ENCODE measurements at regions not wholly inside any gene's neighbourhood (a gene's known extent, or its start where the extent isn't known, plus 50 kb on each side); places are given as distances from the start of the nearest gene placed in this dataset.

DNA sequence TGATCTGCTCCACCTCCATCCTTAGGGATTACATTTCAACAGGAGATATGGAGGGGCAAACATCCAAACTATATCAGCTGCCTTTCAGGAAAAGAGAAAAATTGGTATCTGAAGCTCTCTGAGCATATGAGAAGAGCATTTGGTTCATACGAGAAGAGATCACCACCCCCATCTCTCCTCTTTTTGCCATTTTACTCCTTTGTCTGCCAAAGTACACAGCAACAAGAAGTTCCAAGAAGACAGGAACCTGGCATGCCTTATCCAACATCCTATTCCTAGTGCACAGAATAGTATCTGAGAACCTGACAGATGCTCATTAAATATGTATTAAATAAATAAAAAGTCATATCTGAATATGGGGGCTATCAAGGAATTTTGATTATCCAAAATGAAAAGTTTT is 142.5 kb upstream of the PKN2 start:
- Histone ChIP-seq H3K36me3 (ENCODE audit: control insufficient read depth, insufficient read depth, low read length) (no peaks in the 10 kb centered on the region), H3K9ac (ENCODE audit: insufficient read depth, low read length) (no peak overlapping the region), H2AFZ (ENCODE audit: low read length) (no peak overlapping the region), H3K79me2 (ENCODE audit: control insufficient read depth, insufficient read depth, low read length) (no peaks in the 10 kb centered on the region), H3K27ac (ENCODE audit: insufficient read depth, low read length) (no peak overlapping the region), H3K9me3 (ENCODE audit: control insufficient read depth, insufficient read depth, low read depth, low read length) (no peaks in the 10 kb centered on the region), H3K27me3 (ENCODE audit: control insufficient read depth, insufficient read depth, low read length) (no peaks in the 10 kb centered on the region), H3K4me1 (ENCODE audit: control insufficient read depth, extremely low read depth, insufficient read depth, low read length) (no peaks in the 10 kb centered on the region), H3K4me3 (replicated peaks in 1 of 4; ENCODE audit: control extremely low read depth in 1 of 4, insufficient read depth in 1 of 4, low read depth in 3 of 4, low read length in 4 of 4) (no peak overlapping the region), H4K20me1 (ENCODE audit: control insufficient read depth, extremely low read depth, insufficient read depth, low read length) (no peaks in the 10 kb centered on the region), H3K4me2 (ENCODE audit: extremely low read depth, insufficient read depth, low read length) (no peak overlapping the region)
- no peak for DNase-seq (ENCODE audit: low read depth in 2 of 2)
- TF ChIP-seq, protein P1, sequence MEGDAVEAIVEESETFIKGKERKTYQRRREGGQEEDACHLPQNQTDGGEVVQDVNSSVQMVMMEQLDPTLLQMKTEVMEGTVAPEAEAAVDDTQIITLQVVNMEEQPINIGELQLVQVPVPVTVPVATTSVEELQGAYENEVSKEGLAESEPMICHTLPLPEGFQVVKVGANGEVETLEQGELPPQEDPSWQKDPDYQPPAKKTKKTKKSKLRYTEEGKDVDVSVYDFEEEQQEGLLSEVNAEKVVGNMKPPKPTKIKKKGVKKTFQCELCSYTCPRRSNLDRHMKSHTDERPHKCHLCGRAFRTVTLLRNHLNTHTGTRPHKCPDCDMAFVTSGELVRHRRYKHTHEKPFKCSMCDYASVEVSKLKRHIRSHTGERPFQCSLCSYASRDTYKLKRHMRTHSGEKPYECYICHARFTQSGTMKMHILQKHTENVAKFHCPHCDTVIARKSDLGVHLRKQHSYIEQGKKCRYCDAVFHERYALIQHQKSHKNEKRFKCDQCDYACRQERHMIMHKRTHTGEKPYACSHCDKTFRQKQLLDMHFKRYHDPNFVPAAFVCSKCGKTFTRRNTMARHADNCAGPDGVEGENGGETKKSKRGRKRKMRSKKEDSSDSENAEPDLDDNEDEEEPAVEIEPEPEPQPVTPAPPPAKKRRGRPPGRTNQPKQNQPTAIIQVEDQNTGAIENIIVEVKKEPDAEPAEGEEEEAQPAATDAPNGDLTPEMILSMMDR (conservative IDR thresholded peaks at IDR 0.05 in 1 of 2, IDR thresholded peaks at IDR 0.05 in 1 of 2; ENCODE audit: low read depth in 1 of 2, low read length in 2 of 2): no peak
- TF ChIP-seq EZH2 (IDR thresholded peaks at IDR 0.05; ENCODE audit: low read length, missing control alignments): no peak

DNA sequence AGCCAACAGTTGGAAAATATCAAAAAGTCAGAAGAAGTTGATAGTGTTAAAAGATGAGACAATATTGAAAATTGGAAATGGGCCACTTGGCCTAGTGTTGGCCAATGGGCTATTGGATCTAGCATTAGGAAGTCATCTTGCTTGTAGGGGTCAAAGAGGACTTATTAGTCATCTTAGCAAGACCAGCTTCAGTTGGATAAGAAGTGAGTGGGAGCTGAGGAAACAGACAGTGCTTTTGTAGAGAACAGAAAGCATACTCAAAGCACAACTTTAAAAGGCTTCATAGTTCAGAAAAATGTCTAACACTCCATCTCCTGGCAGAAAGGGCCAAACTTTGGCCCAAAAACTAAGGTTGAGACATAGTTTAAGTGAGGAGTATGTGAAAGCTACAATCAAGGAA is 139.9 kb upstream of the PKN2 start:
- no peaks in the 10 kb centered on the region for H3K79me2 ChIP-seq (ENCODE audit: control insufficient read depth, insufficient read depth, low read length)
- no peak overlapping the region for H3K9ac ChIP-seq (ENCODE audit: insufficient read depth, low read length)
- no peaks in the 10 kb centered on the region for H4K20me1 ChIP-seq (ENCODE audit: control insufficient read depth, extremely low read depth, insufficient read depth, low read length)
- peak in 1 of 2 donors; percentile 19 for DNase-seq (ENCODE audit: low read depth in 2 of 2)
- TF ChIP-seq, protein P1 (conservative IDR thresholded peaks at IDR 0.05 in 1 of 2, IDR thresholded peaks at IDR 0.05 in 1 of 2; ENCODE audit: low read depth in 1 of 2, low read length in 2 of 2): no peak
- no peak for TF ChIP-seq EZH2 (IDR thresholded peaks at IDR 0.05; ENCODE audit: low read length, missing control alignments)
- no peaks in the 10 kb centered on the region for H3K9me3 ChIP-seq (ENCODE audit: control insufficient read depth, insufficient read depth, low read depth, low read length)
- H3K4me3 ChIP-seq (replicated peaks in 1 of 4; ENCODE audit: control extremely low read depth in 1 of 4, insufficient read depth in 1 of 4, low read depth in 3 of 4, low read length in 4 of 4): no peak overlapping the region
- H2AFZ ChIP-seq (ENCODE audit: low read length): no peak overlapping the region
- no peak overlapping the region for H3K27ac ChIP-seq (ENCODE audit: insufficient read depth, low read length)
- no peaks in the 10 kb centered on the region for H3K27me3 ChIP-seq (ENCODE audit: control insufficient read depth, insufficient read depth, low read length)
- no peaks in the 10 kb centered on the region for H3K4me1 ChIP-seq (ENCODE audit: control insufficient read depth, extremely low read depth, insufficient read depth, low read length)
- H3K36me3 ChIP-seq (ENCODE audit: control insufficient read depth, insufficient read depth, low read length): no peaks in the 10 kb centered on the region
- no peak overlapping the region for H3K4me2 ChIP-seq (ENCODE audit: extremely low read depth, insufficient read depth, low read length)

GRCh38 chr1:88549536-88549935 is 134.5 kb upstream of the PKN2 start:
- Histone ChIP-seq H3K9me3 (ENCODE audit: control insufficient read depth, insufficient read depth, low read depth, low read length) (no peaks in the 10 kb centered on the region), H3K4me3 (replicated peaks in 1 of 4; ENCODE audit: control extremely low read depth in 1 of 4, insufficient read depth in 1 of 4, low read depth in 3 of 4, low read length in 4 of 4) (no peak overlapping the region), H3K79me2 (ENCODE audit: control insufficient read depth, insufficient read depth, low read length) (no peaks in the 10 kb centered on the region), H3K27ac (ENCODE audit: insufficient read depth, low read length) (no peak overlapping the region), H4K20me1 (ENCODE audit: control insufficient read depth, extremely low read depth, insufficient read depth, low read length) (no peaks in the 10 kb centered on the region), H3K36me3 (ENCODE audit: control insufficient read depth, insufficient read depth, low read length) (no peaks in the 10 kb centered on the region), H3K4me1 (ENCODE audit: control insufficient read depth, extremely low read depth, insufficient read depth, low read length) (no peaks in the 10 kb centered on the region), H2AFZ (ENCODE audit: low read length) (no peak overlapping the region), H3K9ac (ENCODE audit: insufficient read depth, low read length) (no peak overlapping the region), H3K4me2 (ENCODE audit: extremely low read depth, insufficient read depth, low read length) (no peak overlapping the region), H3K27me3 (ENCODE audit: control insufficient read depth, insufficient read depth, low read length) (no peaks in the 10 kb centered on the region)
- peak; percentile 1 to 48 for DNase-seq (ENCODE audit: low read depth in 2 of 2)
- TF ChIP-seq, protein P1 (conservative IDR thresholded peaks at IDR 0.05 in 1 of 2, IDR thresholded peaks at IDR 0.05 in 1 of 2; ENCODE audit: low read depth in 1 of 2, low read length in 2 of 2): peak in 1 of 2 donors; percentile 36
- no peak for TF ChIP-seq EZH2 (IDR thresholded peaks at IDR 0.05; ENCODE audit: low read length, missing control alignments)

Measured in fibroblast of lung (primary cell).